ENCODE measurements at regions not wholly inside any gene's neighbourhood (a gene's known extent, or its start where the extent isn't known, plus 50 kb on each side); places are given as distances from the start of the nearest gene placed in this dataset.

DNA sequence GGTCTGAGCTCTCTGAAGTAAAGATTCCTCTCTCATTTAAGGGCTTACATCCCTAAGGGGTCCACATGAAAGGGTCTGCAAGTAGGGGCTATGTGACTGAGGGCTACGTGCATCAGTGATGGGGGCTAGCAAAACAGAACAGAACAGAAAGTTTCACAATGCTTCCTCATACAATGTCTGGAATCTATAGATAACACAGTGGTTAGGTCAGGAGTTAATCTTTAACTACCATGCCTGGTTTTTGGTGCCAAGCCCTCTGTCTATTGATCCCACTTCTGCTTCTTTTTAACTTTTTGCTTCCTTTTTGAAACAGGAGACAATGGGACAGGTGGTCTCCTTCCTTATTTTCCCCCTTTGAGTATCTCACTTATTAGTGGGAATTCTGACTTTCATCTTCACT lies 263.0 kb downstream of the DDX3Y start:
- DNase-seq (ENCODE audit: low read depth), result no peak

GRCh38 chrY:13168257-13168656 lies 263.6 kb downstream of the DDX3Y start:
- DNase-seq (ENCODE audit: low read depth), result no peak
